Heart left ventricle (tissue), 16 donors: ENCODE measurements at regions not wholly inside any gene's neighbourhood (a gene's known extent, or its start where the extent isn't known, plus 50 kb on each side); places are given as distances from the start of the nearest gene placed in this dataset.
"Not testable (repeated sequence)": the region's sequence is repeated elsewhere in the genome, so short reads cannot be mapped to it uniquely, and the experiment has no call there.

ENCODE experiments used
- ATAC-seq, 4 donors: fragments of 200-7000 bp; cut with Tn5 transposase; one replicate each; pipeline ENCODE4 v1.9.1; 2020 to 2022; ENCODE audit warnings: moderate library complexity in 4 of 4, mild to moderate bottlenecking in 3 of 4, moderate number of reproducible peaks in 1 of 4
- DNase-seq, 5 donors: peaks; one replicate each; pipeline ENCODE4 v3.0.0-alpha.2; 2020
- H3K27ac ChIP-seq, 12 donors: fragments of 200-600 bp; sonication (generic) in 4 of 12; one replicate each; pipeline versions ENCODE4 v1.5.0 to v1.8.0; 2016 to 2022; ENCODE audit warnings: mild to moderate bottlenecking in 2 of 12
- H3K27me3 ChIP-seq, 9 donors: fragments of 200-600 bp; sonication (generic) in 2 of 9; one replicate each; pipeline versions ENCODE4 v1.5.1 to v1.8.0; 2016 to 2022; ENCODE audit warnings: mild to moderate bottlenecking in 3 of 9
- H3K36me3 ChIP-seq, 9 donors: fragments of 200-600 bp; sonication (generic) in 2 of 9; one replicate each; pipeline versions ENCODE4 v1.5.0 to v1.8.0; 2018 to 2022; ENCODE audit warnings: mild to moderate bottlenecking in 2 of 9
- H3K4me1 ChIP-seq, 12 donors: fragments of 200-600 bp; sonication (generic) in 4 of 12; one replicate each; pipeline versions ENCODE4 v1.5.0 to v1.8.0; 2016 to 2022; ENCODE audit warnings: mild to moderate bottlenecking in 3 of 12
- H3K4me3 ChIP-seq, 12 donors: fragments of 200-600 bp; sonication (generic) in 4 of 12; one replicate each; pipeline versions ENCODE4 v1.5.0 to v1.8.0; 2017 to 2022; ENCODE audit warnings: mild to moderate bottlenecking in 9 of 12, moderate library complexity in 4 of 12
- H3K9me3 ChIP-seq, 12 donors: fragments of 200-600 bp; sonication (generic) in 4 of 12; one replicate each; pipeline versions ENCODE4 v1.5.0 to v1.8.0; 2016 to 2022; ENCODE audit warnings: mild to moderate bottlenecking in 1 of 12
- POLR2A ChIP-seq, 2 donors: fragments of 450-650 bp; IDR thresholded peaks; one replicate each; pipeline ENCODE4 v1.6.1; 2017; ENCODE audit warnings: antibody characterized with exemption in 2 of 2, mild to moderate bottlenecking in 2 of 2, moderate library complexity in 2 of 2
- WGBS, 4 donors: extraction: QIAGEN DNeasy Blood & Tissue Kit in 2 of 4; methylation state at CpG; one replicate each; pipeline versions ENCODE4 v1.1.5 to v1.1.7; 2013 to 2018; 5-methylcytosine and 5-hydroxymethylcytosine counted together
- intact Hi-C, 10 donors: fragments of 100-400 bp; cut with DNase I; formaldehyde crosslinking; loops; one replicate each; pipeline versions ENCODE4 v1.11.1 to v1.14.2; 2022
- TF ChIP-seq, protein P1 (sequence below), 12 donors: fragments of 200-600 bp; sonication (generic) in 4 of 12; IDR thresholded peaks; one replicate each; pipeline versions ENCODE4 v1.5.0 to v1.8.0; 2018 to 2022; ENCODE audit warnings: antibody characterized with exemption in 12 of 12, mild to moderate bottlenecking in 5 of 12
- donor health status: ischemic (EF 13 %, LVEDD 7.1; RV severe dilation, severe dysfunction).
- donor health status: healthy with polysubstance abuse.
- donor health status: DM: no; HTN: yes; CAD: no.
- donor health status: DM: no; HTN: no; CAD: no.
- donor health status: ischemic (EF 25% LVEDD 6.9; RV normal size, moderate dysfunction).
- donor health status: ischemic (EF 25% LVEDD 5.7; RV mildly dilated, moderate dysfunction).
- donor health status: healthy.
- donor health status: DM: yes; HTN: yes; CAD: no.
- donor health status: ischemic (EF 35%, LVEDD 5.7; RV mildly dilated, moderate dysfunction).
- donor health status: nonischemic (EF 11% LVEDD 7.7; RV severe dilation, severe dysfunction).
- donor health status: DM: yes; HTN: yes; CAD: no.
- donor health status: PGD.
- donor health status: ischemic (EF 29% LVEDD 5.4; RV normal size, mild dysfunction).
- donor health status: nonischemic (EF 23%, LVEDD 6.1; RV moderate dilation, normal function).

DNA sequence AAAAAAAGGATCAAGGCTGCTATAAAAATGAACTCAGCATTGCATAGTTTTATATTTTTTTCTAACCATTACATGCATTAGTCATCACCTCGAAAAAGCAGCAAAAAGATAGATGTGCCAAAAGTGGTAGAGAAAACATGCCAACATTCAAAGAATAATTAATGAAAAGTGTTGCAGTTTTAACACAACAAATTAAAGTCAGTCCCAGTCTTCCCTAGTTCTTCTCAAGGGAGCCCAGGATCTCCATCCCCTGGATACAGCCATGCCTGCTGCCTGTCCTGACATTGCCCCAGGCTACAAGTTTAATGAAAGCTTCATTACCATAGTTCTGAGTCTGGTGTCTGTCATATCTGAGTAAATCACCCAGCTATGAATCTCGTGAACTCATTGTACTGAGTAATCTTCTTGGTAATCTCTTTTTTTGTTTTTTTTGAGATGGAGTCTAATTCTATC is 116.6 kb upstream of the KLF12 start:
- no peak for TF ChIP-seq POLR2A (IDR thresholded peaks at IDR 0.05)
- TF ChIP-seq, protein P1, sequence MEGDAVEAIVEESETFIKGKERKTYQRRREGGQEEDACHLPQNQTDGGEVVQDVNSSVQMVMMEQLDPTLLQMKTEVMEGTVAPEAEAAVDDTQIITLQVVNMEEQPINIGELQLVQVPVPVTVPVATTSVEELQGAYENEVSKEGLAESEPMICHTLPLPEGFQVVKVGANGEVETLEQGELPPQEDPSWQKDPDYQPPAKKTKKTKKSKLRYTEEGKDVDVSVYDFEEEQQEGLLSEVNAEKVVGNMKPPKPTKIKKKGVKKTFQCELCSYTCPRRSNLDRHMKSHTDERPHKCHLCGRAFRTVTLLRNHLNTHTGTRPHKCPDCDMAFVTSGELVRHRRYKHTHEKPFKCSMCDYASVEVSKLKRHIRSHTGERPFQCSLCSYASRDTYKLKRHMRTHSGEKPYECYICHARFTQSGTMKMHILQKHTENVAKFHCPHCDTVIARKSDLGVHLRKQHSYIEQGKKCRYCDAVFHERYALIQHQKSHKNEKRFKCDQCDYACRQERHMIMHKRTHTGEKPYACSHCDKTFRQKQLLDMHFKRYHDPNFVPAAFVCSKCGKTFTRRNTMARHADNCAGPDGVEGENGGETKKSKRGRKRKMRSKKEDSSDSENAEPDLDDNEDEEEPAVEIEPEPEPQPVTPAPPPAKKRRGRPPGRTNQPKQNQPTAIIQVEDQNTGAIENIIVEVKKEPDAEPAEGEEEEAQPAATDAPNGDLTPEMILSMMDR (IDR thresholded peaks at IDR 0.05): no peak
- intact Hi-C loops: no loop called here

DNA sequence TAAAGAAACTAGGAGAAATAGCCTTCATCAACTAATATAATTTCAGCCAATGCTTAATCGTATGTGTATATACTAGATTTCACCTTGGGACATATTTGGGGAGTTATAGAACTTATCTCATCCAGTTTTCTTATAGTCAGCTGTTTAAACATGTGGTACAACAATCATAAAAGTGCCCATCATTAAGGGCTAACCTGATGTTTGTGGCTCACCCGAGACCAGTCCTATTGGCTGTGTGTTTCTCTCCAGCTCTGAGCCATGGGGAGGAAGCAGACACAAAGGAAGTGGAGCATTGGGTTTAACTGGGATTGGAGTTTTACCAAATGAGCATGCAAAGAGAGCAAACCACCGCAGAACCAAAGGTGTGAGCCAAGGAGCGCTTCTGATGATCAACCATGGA is 114.3 kb upstream of the KLF12 start:
- no peaks in the 10 kb centered on the region for H3K36me3 ChIP-seq
- DNase-seq (no peak), ATAC-seq (no peak)
- no peaks in the 10 kb centered on the region for H3K9me3 ChIP-seq
- TF ChIP-seq, protein P1 (IDR thresholded peaks at IDR 0.05): no peak
- TF ChIP-seq POLR2A (IDR thresholded peaks at IDR 0.05): no peak
- peaks cover 0 to 13% (median 6%) of the 10 kb centered on the region in 12 donors for H3K4me1 ChIP-seq
- no peaks in the 10 kb centered on the region for H3K27me3 ChIP-seq
- no peak overlapping the region for H3K27ac ChIP-seq
- H3K4me3 ChIP-seq: no peak overlapping the region
- intact Hi-C loops: no loop called here
- 93 to 98% (median 95%) methylated on average over 4 of the region's 4 CpGs for WGBS, 4 donors

More for the DNA sequence above, 116.6 kb upstream of the KLF12 start:
- H3K27me3 ChIP-seq: no peaks in the 10 kb centered on the region
- WGBS, 4 donors: 59 to 91% (median 79%) methylated on average over 2 of the region's 2 CpGs
- H3K9me3 ChIP-seq: no peaks in the 10 kb centered on the region
- ATAC-seq (no peak), DNase-seq (no peak)
- no peaks in the 10 kb centered on the region for H3K36me3 ChIP-seq
- peaks cover 0 to 13% (median 6%) of the 10 kb centered on the region in 12 donors for H3K4me1 ChIP-seq
- H3K4me3 ChIP-seq: no peak overlapping the region
- no peak overlapping the region for H3K27ac ChIP-seq

DNA sequence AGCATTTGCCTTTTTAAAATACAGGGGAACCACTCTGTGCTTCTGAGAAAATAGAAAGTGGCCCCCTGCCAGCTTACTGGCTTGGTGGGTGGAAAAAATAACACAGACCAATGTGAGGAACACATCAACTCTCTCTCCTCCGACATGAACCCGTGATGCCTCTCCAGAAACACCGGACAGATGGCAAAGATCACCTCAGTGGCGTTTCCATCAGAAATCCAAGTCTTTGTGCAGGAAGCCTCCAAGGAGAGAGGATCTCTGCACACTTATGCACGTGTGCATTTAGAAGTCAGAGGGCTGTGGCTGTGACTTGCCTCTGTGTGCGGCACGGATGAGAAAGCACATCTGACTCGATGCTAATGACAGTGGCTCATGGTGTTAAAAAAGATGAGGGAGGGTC is 112.3 kb upstream of the KLF12 start:
- Histone ChIP-seq H3K27ac (peak overlapping the region in 1 of 12 donors; percentile 20), H3K4me3 (peak overlapping the region in 8 of 12 donors; percentile 16 to 32 (median 24)), H3K36me3 (no peaks in the 10 kb centered on the region), H3K4me1 (peaks cover 0 to 13% (median 5%) of the 10 kb centered on the region in 12 donors), H3K27me3 (no peaks in the 10 kb centered on the region), H3K9me3 (no peaks in the 10 kb centered on the region)
- no peak for TF ChIP-seq POLR2A (IDR thresholded peaks at IDR 0.05)
- TF ChIP-seq, protein P1 (IDR thresholded peaks at IDR 0.05): no peak
- intact Hi-C loops: no loop called here
- 15 to 28% (median 25%) methylated on average over 8 of the region's 8 CpGs for WGBS, 4 donors
- DNase-seq (peak in 4 of 5 donors; percentile 40 to 69 (median 50)), ATAC-seq (peak in 3 of 4 donors; percentile 74 to 85 (median 80))

DNA sequence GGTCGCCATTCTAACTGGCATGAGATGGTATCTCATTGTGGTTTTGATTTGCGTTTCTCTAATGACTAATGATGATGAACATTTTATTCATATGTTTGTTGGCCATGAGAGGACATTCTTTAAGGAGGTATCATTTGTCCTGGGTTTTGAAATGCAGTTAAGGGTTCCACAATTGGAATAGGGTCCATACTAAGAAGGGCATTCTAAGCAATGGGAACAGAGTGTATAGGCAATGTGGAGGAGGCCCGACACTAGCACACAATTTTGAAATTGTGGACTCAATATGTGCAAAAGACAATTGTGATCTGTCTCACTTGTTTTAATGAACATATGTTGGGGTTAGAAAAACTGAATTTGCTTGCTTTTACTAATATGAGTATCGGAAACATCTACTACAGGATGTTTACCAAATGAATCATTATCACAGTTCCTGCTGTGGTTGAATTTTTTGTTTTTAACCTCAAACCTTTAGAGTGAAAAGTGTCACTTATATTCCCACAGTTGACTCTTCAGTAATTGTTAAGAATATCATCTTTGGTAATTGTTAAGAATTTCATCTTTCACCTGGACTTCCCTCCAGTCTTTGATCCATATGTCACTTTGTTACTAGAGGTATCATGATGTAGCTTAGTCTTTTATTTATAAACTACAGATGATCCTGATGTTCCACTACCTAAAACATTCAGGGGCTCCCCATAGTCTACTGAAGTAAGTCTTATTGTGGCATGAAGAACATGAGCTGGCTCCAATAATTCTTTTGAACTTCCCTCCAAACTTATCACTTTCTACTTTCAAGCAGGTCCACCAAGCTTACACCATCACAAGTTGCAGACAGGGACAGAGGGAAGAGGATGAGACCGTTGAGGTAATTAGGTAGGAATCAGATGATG is 109.7 kb upstream of the KLF12 start:
- no peak for TF ChIP-seq POLR2A (IDR thresholded peaks at IDR 0.05)
- TF ChIP-seq, protein P1 (IDR thresholded peaks at IDR 0.05): no peak
- Histone ChIP-seq H3K36me3 (no peaks in the 10 kb centered on the region), H3K4me1 (peaks cover 0 to 13% (median 4%) of the 10 kb centered on the region in 12 donors), H3K9me3 (no peaks in the 10 kb centered on the region), H3K4me3 (no peak overlapping the region), H3K27me3 (no peaks in the 10 kb centered on the region), H3K27ac (peak overlapping the region in 1 of 12 donors; percentile 56)
- WGBS, 4 donors: 92 to 96% (median 94%) methylated on average over 5 of the region's 5 CpGs
- DNase-seq (no peak), ATAC-seq (no peak)
- intact Hi-C loops: no loop called here

DNA sequence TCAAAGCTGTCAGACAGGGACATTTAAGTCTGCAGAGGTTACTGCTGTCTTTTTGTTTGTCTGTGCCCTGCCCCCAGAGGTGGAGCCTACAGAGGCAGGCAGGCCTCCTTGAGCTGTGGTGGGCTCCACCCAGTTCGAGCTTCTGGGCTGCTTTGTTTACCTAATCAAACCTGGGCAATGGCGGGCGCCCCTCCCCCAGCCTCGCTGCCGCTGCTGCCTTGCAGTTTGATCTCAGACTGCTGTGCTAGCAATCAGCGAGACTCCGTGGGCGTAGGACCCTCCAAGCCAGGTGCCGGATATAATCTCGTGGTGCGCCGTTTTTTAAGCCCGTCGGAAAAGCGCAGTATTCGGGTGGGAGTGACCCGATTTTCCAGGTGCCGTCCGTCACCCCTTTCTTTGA is 107.1 kb upstream of the KLF12 start:
- H3K4me3 ChIP-seq, H3K9me3 ChIP-seq, ATAC-seq, DNase-seq, intact Hi-C loops, H3K36me3 ChIP-seq, H3K27ac ChIP-seq, H3K4me1 ChIP-seq, H3K27me3 ChIP-seq: not testable (repeated sequence)
- 87 to 89% (median 88%) methylated on average over 13 to 19 of the region's 19 CpGs for WGBS, 4 donors
